Mucosa of stomach (tissue), 1 donor: ENCODE measurements at regions not wholly inside any gene's neighbourhood (a gene's known extent, or its start where the extent isn't known, plus 50 kb on each side); places are given as distances from the start of the nearest gene placed in this dataset.

Experiments used
- H3K27me3 ChIP-seq: one replicate; pipeline ENCODE4 v1.7.0; 2013; ENCODE audit warnings: mild to moderate bottlenecking, low read length; ENCODE audit not compliant: control insufficient read depth, insufficient read depth
- H3K36me3 ChIP-seq: one replicate; pipeline ENCODE4 v1.7.0; 2013; ENCODE audit warnings: low read length; ENCODE audit not compliant: control insufficient read depth, insufficient read depth
- H3K4me1 ChIP-seq: one replicate; pipeline ENCODE4 v1.7.0; 2013; ENCODE audit warnings: mild to moderate bottlenecking, low read length; ENCODE audit not compliant: control insufficient read depth, insufficient read depth
- H3K4me3 ChIP-seq: one replicate; pipeline ENCODE4 v1.7.0; 2013; ENCODE audit warnings: low read length
- H3K9ac ChIP-seq: one replicate; pipeline ENCODE4 v1.7.0; 2013; ENCODE audit warnings: mild to moderate bottlenecking, low read length, moderate library complexity
- H3K9me3 ChIP-seq: one replicate; pipeline ENCODE4 v1.7.0; 2013; ENCODE audit warnings: mild to moderate bottlenecking, low read length, moderate library complexity; ENCODE audit not compliant: control insufficient read depth
- donor health status: Pancreatic carcinoma.

DNA sequence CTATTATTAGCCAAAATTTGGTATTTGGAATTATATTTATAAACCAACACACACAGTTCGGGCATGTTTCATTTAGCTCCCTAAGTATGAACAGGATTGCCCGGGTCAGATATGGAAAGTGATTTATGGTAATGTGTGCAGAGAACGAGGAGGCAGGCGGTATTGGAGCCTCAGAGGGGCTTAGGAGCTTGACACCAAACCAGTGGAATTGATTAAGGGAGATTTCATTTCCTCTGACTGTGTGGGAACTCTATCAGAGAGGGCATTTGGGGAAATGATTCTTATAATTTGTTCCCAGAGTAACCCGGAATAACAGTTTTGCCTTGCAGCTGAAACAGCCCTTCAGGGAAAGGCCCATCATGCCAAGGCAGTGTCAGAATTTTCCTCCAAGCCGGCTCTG lies 115.1 kb upstream of the SPTLC3 start:
- H3K9me3 ChIP-seq, result no peaks in the 10 kb centered on the region
- H3K4me1 ChIP-seq, result no peaks in the 10 kb centered on the region
- peaks cover 4% of the 10 kb centered on the region for H3K27me3 ChIP-seq
- H3K9ac ChIP-seq, result no peak overlapping the region
- no peaks in the 10 kb centered on the region for H3K36me3 ChIP-seq
- H3K4me3 ChIP-seq, result no peak overlapping the region

DNA sequence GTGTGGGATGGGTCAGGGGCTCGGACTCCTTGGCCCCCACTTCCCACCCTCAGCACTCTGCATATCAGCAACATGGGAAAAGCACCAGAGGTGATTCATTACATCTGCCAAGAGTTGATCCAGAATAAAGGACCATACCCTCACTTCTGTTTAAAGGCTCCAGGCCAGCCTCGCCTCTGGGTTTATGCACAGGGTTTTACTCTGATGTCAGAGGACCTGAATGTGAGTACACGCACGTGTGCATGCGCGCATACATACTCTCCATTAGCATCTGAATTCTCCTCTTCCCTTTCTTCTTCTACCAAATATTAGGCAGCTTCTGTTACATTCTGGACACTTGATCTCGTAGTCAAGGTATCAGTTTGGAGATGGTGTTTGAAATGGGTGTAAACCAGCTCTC lies 114.7 kb upstream of the SPTLC3 start:
- Histone ChIP-seq H3K36me3 (no peaks in the 10 kb centered on the region), H3K27me3 (peaks cover 4% of the 10 kb centered on the region), H3K9ac (no peak overlapping the region), H3K9me3 (no peaks in the 10 kb centered on the region), H3K4me1 (no peaks in the 10 kb centered on the region), H3K4me3 (no peak overlapping the region)

DNA sequence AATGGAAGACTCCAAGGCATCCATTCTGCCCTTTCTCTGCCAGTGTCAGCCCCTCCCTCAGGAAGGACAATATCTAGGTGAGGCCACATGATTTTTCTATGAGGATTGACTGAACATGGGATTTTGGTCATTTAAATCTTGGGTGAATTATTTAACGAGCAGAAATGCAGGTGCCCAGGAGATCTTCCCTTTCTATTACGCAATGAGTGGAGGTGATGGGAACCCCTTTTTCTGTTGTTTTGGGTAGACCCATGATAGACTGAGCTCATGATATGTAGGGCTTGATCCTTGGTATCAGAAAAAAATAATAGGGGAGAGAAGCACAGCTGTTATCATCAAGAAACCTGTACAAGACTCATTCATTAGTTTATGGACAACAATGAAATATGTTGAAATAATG lies 112.6 kb upstream of the SPTLC3 start:
- no peaks in the 10 kb centered on the region for H3K4me1 ChIP-seq
- H3K36me3 ChIP-seq, result no peaks in the 10 kb centered on the region
- no peak overlapping the region for H3K9ac ChIP-seq
- H3K4me3 ChIP-seq, result no peak overlapping the region
- peaks cover 4% of the 10 kb centered on the region for H3K27me3 ChIP-seq
- no peaks in the 10 kb centered on the region for H3K9me3 ChIP-seq

DNA sequence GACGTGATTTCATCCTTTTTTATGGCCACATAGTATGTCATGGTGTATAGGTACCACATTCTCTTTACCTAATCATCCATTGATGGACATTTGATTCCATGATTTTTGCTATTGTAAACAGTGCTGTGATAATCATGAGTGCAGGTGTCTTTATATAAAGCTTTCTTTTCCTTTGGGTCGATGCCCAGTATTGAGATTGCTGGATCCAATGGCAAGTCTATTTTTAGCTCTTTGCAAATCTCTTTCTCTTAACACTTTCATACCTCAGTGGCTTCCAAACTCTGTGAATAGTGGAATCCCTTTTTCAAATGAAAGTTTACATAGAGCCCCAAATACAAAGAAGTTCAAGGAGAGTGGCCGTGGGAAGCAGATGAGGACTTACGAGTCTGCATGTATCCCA lies 105.8 kb upstream of the SPTLC3 start:
- no peak overlapping the region for H3K4me3 ChIP-seq
- no peaks in the 10 kb centered on the region for H3K4me1 ChIP-seq
- H3K9me3 ChIP-seq, result no peaks in the 10 kb centered on the region
- no peaks in the 10 kb centered on the region for H3K27me3 ChIP-seq
- no peaks in the 10 kb centered on the region for H3K36me3 ChIP-seq
- no peak overlapping the region for H3K9ac ChIP-seq

DNA sequence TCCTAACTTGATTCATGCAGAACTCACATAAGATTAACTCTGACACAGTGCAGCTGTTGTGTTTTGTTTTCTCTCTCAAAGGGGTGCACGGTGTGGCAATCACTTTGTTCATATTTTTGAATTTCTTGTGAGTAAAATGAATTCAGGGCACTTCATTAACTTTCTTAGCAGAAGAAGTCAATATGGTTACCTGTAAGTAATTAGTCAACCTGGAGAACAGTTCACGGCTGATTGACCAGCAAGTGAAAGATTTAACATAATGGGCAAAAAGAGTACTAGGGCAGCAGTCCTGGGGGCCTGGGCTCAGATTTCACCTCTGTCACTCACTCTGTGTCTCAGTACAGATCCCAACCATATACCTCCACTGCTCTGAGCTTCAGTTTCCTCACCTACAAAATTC lies 102.4 kb upstream of the SPTLC3 start:
- no peaks in the 10 kb centered on the region for H3K36me3 ChIP-seq
- H3K9me3 ChIP-seq, result no peaks in the 10 kb centered on the region
- no peak overlapping the region for H3K4me3 ChIP-seq
- no peaks in the 10 kb centered on the region for H3K27me3 ChIP-seq
- H3K9ac ChIP-seq, result no peak overlapping the region
- no peaks in the 10 kb centered on the region for H3K4me1 ChIP-seq

DNA sequence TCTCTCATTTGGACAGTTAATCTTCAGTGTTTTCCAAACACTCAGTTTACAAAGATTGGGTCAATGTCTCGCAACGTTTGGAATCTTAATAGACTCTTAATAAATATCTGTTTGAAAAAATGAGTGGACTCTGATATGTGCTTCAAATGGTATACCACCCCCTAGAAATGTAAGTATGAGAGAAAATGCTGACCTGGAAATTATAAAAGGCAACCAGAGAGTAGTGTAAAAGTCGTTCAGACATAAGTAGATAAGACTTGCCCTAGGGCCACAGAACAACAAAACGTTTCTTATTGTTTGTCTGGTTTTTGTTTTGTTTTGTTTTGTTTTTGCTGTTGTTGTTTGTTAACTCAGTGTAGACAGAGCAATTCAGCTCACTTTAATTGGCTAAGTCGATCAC lies 97.4 kb upstream of the SPTLC3 start:
- no peaks in the 10 kb centered on the region for H3K9me3 ChIP-seq
- no peak overlapping the region for H3K9ac ChIP-seq
- H3K4me1 ChIP-seq, result no peaks in the 10 kb centered on the region
- no peak overlapping the region for H3K4me3 ChIP-seq
- no peaks in the 10 kb centered on the region for H3K27me3 ChIP-seq
- no peaks in the 10 kb centered on the region for H3K36me3 ChIP-seq

DNA sequence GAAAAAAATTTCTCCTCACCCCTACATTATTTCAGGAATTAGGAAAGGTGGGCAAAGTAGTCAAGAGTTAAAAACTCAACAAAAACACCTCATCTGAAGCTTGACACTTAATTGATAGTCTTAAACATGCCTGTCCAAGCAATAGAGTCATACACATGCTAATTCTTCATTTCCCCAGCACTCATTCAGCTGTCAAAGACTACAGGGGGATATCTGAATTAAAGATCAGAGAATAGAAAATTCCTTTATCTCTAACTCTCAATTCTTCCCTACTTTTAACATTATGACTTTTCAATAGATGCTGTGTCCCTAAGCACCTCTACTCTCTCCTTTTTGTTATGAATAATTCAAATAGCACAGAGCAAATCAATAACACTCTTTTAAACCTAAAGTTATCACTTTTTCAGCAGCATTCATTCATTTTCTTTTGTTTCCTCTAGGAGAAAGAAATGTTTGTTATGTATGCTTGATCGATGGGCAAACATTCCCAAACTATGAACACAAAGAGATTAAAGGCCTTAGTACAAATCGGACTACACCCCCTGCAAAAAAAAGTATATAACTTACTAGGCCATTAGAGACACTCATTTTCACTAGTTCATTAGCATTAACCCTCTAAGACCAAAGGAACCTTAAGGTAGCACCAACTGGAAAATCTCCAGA lies 94.9 kb upstream of the SPTLC3 start:
- no peaks in the 10 kb centered on the region for H3K4me1 ChIP-seq
- H3K4me3 ChIP-seq, result no peak overlapping the region
- H3K9me3 ChIP-seq, result no peaks in the 10 kb centered on the region
- no peak overlapping the region for H3K9ac ChIP-seq
- H3K27me3 ChIP-seq, result no peaks in the 10 kb centered on the region
- H3K36me3 ChIP-seq, result no peaks in the 10 kb centered on the region

DNA sequence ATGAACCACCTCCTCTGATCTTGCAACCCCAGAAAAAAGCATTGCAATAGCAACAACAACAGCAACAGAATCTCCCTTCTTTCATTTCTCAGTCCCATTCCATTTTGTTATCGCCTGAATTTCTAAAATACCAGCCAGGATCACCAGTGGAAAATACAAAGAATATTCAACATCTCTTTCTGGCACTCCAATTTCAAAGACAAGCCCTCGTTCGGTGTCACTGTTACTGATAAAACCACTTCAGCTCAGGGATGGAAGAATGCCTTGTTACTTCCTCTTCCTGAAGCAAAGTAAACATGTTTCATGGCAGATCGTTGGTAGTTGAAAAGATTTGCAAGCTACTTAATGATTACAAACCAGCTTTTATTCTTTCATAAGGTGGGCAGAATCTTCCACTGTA lies 94.0 kb upstream of the SPTLC3 start:
- Histone ChIP-seq H3K4me1 (no peaks in the 10 kb centered on the region), H3K36me3 (no peaks in the 10 kb centered on the region), H3K27me3 (no peaks in the 10 kb centered on the region), H3K4me3 (no peak overlapping the region), H3K9me3 (no peaks in the 10 kb centered on the region), H3K9ac (no peak overlapping the region)

DNA sequence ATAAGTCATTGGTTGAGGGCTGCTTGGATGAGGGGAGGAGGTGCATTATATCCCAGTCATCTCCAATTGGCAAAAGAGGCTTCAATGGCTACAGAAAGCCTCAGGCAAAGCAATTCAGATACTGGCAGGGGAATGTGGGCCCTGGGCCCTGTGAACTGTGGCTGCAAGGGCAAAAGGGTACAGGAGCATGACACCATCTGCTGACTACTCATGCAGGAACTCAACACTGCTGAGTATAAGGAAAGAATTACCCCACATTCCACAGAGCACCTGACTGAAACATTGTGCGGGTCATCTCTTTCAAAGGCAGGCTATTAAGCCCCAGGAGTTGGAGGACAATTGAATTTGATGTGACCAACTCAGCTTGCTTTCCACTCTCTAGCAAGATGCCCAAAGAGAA lies 92.1 kb upstream of the SPTLC3 start:
- H3K4me3 ChIP-seq, result no peak overlapping the region
- H3K36me3 ChIP-seq, result no peaks in the 10 kb centered on the region
- H3K9me3 ChIP-seq, result no peaks in the 10 kb centered on the region
- no peaks in the 10 kb centered on the region for H3K4me1 ChIP-seq
- H3K9ac ChIP-seq, result no peak overlapping the region
- no peaks in the 10 kb centered on the region for H3K27me3 ChIP-seq

DNA sequence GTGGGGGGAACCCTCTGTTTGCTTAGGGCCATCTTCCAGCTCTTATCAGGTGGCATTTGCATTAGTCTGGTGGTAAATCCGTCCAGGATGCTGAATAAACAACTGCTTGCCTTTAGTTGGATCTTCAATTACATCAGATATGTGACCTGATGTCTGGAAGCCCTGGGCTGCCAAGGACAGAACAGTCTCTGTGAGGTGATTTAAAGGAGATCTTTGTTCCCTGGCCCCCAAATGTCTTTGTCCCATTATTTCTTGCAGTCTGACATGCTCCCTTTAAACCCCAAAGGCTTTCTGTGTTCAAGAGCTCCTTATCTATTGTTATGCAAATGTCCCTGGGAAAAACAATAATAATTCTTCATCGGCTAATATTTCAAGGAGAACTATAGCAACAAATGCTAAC lies 84.6 kb upstream of the SPTLC3 start:
- Histone ChIP-seq H3K4me1 (peaks cover 23% of the 10 kb centered on the region), H3K36me3 (no peaks in the 10 kb centered on the region), H3K4me3 (no peak overlapping the region), H3K9ac (no peak overlapping the region), H3K27me3 (no peaks in the 10 kb centered on the region), H3K9me3 (no peaks in the 10 kb centered on the region)

DNA sequence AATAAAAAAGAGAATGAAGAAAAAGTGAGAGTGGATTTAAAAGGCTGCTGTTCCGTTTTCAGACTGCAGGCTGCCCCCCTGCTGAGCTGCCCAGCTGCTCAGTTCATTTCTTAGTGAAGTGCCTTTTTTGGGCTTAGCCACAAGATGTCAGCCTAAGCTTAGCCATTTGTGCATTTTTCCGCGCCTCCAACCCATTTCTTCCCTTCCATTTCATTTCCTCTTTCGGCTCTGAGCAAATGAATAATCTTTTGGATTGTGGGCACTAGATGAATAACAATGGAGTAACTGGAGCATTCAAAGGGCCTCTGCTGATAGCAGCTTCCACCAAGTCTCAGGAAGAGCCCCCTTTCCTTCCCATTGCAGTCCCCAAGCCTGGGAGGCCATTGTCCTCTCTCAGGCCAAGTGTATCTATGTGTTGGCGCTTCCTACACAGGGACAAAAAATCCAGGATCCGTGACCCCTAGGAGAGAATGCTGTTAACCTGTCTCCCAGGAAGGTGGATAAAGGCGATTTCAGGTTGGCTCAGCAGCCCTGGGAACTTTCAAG lies 83.5 kb upstream of the SPTLC3 start:
- Histone ChIP-seq H3K27me3 (no peaks in the 10 kb centered on the region), H3K4me3 (no peak overlapping the region), H3K4me1 (peaks cover 27% of the 10 kb centered on the region), H3K9me3 (no peaks in the 10 kb centered on the region), H3K36me3 (no peaks in the 10 kb centered on the region), H3K9ac (no peak overlapping the region)

DNA sequence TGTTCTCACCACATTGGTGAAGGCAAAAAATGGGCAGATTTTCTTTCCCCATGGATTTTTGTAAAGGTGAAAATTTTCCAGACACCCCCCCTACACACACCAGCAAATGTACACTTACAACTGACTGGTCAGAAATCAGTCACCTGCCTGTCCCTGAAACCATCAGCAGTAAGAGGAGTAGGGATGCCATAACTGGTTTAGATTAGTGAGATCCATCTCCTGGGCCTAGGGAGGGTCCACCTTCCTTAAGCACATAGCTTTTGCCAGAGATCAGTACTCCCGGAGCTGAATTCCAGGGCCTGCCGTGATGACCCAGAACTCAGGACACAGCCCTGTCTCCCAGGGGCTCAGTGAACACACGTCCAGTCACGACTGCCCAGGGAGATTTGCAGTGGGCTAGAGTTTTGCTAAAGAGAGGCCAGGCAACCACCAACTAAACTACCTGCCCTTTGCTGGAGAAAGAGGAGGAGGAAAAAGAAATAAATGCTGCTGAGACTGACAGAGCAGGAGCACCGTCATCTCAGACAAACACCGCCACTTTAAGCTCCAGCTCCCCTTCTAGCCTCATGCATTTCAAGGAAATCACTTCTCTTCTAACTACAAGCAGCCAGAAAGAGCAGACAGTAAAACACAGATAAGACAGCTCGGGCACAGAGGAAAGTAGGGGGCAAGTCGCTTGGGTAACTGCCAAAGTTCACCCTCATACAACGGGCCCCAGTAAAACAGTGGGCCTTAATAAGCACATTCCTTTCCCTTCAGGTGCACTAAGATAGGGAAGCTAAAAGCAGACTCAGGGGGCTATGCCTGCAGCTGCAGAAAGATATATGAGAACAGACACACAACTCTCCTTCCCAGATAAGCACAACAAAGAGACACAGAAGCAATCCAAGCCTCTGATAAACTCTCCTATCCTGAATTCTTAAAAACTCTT lies 82.6 kb upstream of the SPTLC3 start:
- Histone ChIP-seq H3K36me3 (no peaks in the 10 kb centered on the region), H3K27me3 (no peaks in the 10 kb centered on the region), H3K4me1 (peaks cover 27% of the 10 kb centered on the region), H3K9ac (no peak overlapping the region), H3K9me3 (no peaks in the 10 kb centered on the region), H3K4me3 (no peak overlapping the region)
